Hippocampal formation (tissue), 2 donors: ENCODE measurements at regions not wholly inside any gene's neighbourhood (a gene's known extent, or its start where the extent isn't known, plus 50 kb on each side); places are given as distances from the start of the nearest gene placed in this dataset.
"Not testable (repeated sequence)": the region's sequence is repeated elsewhere in the genome, so short reads cannot be mapped to it uniquely, and the experiment has no call there.

Experiments
- DNase-seq, 2 donors: peaks; one replicate each; lab custom pipeline; 2025; lab: John Stamatoyannopoulos, UW

- no peak for DNase-seq
These were observed 127.8 kb upstream of the CCDC180 start for GRCh38 chr9:97179616-97180015.

DNA sequence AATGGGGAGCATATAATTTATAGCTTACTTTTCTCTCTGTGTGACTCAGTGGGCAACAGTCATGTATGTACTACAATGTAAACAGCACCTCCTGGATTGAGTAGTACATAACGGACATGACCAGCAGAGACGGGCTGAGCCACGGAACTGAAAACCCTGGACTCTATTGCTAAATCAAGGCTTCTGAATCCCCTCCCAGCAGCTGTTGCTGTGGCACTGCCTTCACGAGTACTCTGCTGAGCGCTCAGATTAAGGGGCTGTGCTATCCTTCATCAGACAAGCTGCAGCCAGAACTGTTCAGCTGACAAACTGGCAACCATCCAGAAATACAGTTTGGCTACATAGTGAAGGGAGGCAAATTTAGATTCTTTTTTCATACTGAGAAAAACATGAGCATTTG is 131.3 kb upstream of the CCDC180 start:
- DNase-seq = no peak

DNA sequence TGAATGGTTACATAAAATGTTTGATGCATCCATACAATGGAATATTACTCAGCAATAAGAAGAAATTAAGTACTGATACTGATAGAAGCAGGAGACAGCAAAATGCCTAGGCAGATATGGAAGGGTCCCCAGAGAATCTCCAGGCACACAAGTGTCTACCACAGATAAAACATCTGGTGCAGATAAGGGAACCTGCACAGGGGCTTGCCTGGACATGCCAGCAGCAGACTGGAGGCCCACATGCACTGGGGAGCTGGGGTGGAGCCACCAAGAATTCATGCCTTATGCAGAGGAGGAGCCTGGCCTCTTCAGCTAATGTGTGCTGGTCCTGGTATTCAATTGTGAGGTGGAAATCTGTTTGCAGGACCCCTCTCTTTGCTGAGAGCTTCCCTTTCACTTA is 129.2 kb upstream of the CTSV start:
- not testable (repeated sequence) for DNase-seq

- DNase-seq = not testable (repeated sequence)
These were observed 127.7 kb upstream of the CTSV start for GRCh38 chr9:97166496-97167138.

GRCh38 chr9:97160255-97160654 is 121.3 kb upstream of the CTSV start:
- DNase-seq = no peak

DNA sequence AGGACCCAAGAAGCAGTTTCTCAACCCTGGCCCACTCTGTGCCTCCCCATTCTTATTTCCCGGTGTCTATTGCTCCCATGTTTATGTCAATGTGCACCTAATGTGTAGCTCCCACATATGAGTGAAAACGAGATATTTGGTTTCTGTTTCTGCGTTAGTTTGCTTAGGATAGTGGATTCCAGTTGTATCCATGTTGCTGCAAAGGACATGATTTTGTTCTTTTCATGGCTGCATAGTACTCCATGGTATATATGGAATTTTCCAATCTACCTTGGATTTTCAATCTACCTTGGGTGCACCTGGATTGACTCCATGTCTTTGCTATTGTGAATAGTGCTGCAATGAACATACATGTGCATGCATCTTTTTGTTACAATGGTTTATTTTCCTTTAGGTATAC is 119.8 kb upstream of the CTSV start:
- DNase-seq = not testable (repeated sequence)

DNA sequence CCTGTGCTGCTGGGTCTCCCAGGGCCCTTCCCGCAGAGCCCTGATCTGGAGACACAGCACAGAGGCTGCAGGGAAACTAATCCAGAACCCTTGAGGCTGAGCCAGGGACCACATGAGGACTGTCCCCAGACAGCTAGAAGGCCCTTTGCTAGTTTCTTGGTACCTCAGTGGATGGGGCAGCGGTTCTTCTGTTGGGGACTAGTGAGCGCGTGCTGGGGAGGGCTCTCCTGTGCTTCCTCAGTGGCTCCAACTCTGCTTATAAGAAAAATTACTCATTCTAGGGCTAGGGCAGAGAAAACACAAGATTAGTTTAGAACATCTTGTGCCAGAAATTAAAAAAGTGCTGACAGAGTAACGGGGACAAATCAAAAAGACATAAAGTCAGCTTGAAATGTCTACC is 116.5 kb upstream of the CTSV start:
- not testable (repeated sequence) for DNase-seq

DNA sequence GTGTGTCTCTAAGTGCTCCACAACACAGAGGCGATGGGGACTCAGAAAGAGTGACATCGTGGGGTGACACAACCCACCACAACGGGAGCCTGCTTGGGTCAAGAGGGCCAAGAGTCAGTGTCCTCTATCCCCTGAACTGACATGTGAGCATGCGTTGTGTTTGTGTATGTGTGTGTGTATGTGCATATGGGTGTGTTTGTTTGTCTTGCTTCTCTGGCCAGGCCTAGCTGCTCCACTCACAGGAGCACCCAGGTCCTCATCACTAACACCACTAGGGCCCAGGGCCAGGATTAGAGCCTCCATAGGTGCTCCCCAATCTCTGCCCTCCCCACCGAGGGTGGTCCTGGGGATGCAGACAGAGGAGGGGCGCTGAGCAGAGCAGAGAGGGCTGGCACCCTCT is 115.0 kb upstream of the CTSV start:
- DNase-seq = no peak

- not testable (repeated sequence) for DNase-seq
These were observed 114.2 kb upstream of the CTSV start for GRCh38 chr9:97153160-97153559.

DNA sequence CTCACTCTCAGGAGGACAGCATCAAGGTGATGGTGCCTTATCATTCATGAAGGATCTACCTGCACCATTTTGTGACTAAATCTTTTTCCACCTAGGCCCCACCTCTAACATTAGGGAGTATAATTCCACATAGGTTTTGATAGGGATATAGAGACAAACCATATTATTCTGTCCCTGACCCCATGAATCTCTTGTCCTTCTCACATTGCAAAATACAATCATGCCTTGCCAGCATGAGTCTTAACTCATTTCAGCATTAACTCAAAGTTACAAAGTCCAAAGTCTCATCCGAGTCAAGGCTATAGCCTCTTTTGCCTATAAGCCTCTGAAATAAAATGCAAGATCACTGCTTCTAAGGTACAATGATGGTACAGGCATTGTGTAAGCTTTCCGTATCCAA is 111.5 kb upstream of the CTSV start:
- DNase-seq = not testable (repeated sequence)

GRCh38 chr9:97148428-97148827 is 109.5 kb upstream of the CTSV start:
- DNase-seq = not testable (repeated sequence)

DNA sequence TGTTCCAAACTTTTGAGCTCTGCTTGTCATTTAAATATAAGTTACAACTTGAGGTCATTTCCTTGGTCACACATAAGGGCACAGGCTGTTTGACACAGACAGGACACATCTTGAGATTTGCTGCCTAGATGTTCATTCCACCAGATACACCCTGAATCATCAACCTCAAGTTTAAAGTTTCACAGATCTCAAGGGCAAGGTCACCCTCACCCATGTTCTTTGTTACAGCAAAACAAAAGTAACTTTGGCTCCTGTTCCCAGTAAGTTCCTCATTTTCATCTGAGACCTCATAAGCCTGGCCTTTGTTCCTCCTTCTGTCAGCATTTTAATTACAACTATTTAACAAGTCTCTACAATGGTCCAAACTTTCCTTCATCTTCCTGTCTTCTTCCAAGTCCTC is 106.7 kb upstream of the CTSV start:
- DNase-seq = not testable (repeated sequence)

- DNase-seq = no peak
These were observed 101.6 kb upstream of the CTSV start for GRCh38 chr9:97140566-97140965.

- no peak for DNase-seq
These were observed 97.5 kb upstream of the CTSV start for GRCh38 chr9:97136421-97136820.

GRCh38 chr9:97133966-97134365 is 95.0 kb upstream of the CTSV start:
- not testable (repeated sequence) for DNase-seq

GRCh38 chr9:97132865-97133264 is 93.9 kb upstream of the CTSV start:
- no peak for DNase-seq

DNA sequence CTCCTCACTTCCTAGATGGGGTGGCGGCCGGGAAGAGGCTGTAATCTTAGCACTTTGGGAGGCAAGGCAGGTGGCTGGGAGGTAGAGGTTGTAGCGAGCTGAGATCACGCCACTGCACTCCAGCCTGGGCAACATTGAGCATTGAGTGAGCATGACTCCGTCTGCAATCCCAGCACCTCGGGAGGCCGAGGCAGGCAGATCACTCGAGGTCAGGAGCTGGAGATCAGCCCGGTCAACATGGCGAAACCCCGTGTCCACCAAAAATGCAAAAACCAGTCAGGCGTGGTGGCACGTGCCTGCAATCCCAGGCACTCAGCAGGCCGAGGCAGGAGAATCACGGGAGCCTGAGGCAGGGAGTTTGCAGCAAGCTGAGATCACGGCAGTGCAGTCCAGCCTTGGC is 91.9 kb upstream of the CTSV start:
- not testable (repeated sequence) for DNase-seq

DNA sequence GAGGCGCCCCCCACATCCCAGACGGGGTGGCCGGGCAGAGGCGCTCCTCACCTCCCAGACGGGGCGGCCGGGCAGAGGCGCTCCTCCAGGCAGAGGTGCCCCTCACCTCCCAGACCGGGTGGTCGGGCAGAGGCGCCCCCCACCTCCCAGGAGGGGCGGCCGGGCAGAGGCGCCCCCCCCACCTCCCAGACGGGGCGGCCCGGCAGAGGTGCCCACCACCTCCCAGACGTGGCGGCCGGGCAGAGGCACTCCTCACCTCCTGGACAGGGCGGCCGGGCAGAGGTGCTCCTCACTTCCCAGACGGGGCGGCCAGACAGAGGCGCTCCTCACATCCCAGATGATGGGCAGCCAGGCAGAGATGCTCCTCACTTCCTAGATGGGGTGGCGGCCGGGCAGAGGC is 91.4 kb upstream of the CTSV start:
- DNase-seq = not testable (repeated sequence)

- DNase-seq = no peak
These were observed 90.0 kb upstream of the CTSV start for GRCh38 chr9:97128919-97129318.

DNA sequence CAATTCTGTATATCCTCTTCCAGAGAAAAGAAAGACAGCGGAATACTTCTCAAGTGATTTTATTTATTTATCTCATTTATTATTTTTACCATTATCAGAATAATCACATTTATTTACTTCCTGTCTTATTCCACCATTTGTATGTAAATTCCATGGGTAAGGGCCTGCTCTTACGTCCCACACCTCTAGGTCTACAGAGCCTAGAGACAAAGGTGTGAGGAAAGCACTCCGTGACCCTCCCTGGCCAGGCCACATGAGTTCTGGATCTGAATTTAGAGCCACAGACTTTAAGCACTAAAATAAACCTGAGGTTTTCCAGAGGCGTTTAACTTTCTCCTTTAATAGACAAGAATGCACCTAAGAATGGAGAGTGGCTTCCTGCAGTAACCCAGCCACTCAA is 85.3 kb upstream of the CTSV start:
- no peak for DNase-seq

- no peak for DNase-seq
These were observed 71.8 kb upstream of the CTSV start for GRCh38 chr9:97110696-97111095.

DNA sequence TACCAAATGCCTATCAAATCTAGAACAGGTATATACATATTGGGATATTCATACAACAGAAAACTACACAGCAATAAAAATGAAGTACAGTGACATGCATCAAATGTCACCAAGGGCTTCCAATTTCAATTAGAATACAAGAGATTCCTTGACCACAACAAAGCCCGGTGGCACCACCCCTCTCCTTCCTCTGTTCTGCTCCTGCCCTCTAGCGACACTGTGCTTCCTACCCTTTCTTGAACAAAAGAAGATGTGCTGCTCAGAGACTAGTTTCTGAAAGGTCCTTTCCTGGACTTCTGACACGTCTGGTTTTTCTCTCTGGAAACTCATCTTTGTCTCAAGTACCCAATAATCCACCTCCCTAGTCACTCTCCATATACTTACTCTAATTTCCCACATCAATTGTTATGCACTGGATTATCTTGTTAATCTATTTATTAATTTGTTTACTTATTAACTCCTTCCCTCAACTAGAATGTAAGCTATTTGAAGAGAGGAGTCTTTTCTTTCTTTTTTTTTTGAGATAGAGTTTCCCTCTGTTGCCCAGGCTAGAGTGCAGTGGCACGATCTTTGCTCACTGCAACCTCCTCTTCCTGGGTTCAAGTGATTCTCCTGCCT is 70.4 kb upstream of the CTSV start:
- peak; percentile 51 to 58 for DNase-seq

- DNase-seq = not testable (repeated sequence)
These were observed 66.3 kb upstream of the CTSV start for GRCh38 chr9:97105220-97105619.
